Panc1 (cell line): ENCODE measurements at regions not wholly inside any gene's neighbourhood (a gene's known extent, or its start where the extent isn't known, plus 50 kb on each side); places are given as distances from the start of the nearest gene placed in this dataset.

ENCODE experiments used
- ATAC-seq: fragments of 200-7000 bp; cut with Tn5 transposase; 2 replicates; pipeline ENCODE4 v1.9.1; 2020; ENCODE audit warnings: mild to moderate bottlenecking, moderate library complexity
- BruUV-seq: library from RNA; stranded (reverse); fragments of 400-500 nt; replicated peaks from 2 replicates; lab custom pipeline; 2021; lab: Mats Ljungman, UMichigan
- CTCF ChIA-PET: fragments of 300-600 bp; sonication (Branson Sonifier 250); formaldehyde crosslinking; loops from one replicate; lab custom pipeline; 2022; ENCODE audit warnings: antibody characterized with exemption; lab: Charles Lee
- POLR2A ChIA-PET: fragments of 300-600 bp; sonication (Branson Sonifier 250); formaldehyde crosslinking; loops from one replicate; lab custom pipeline; 2022; ENCODE audit warnings: antibody characterized with exemption; lab: Charles Lee
- DNase-seq: peaks from one replicate; pipeline ENCODE4 v3.0.0-alpha.2; 2010; ENCODE audit warnings: low read depth, low spot score
- H3K27ac ChIP-seq: 2 replicates; pipeline ENCODE4 v1.5.1; 2011; ENCODE audit warnings: mild to moderate bottlenecking, low read length, inconsistent platforms
- H3K27me3 ChIP-seq: fragments of 200-500 bp; sonication (Bioruptor generic); 2 replicates; pipeline ENCODE4 v1.6.0; 2014; ENCODE audit warnings: low read length, inconsistent platforms; ENCODE audit not compliant: control insufficient read depth, insufficient read depth
- H3K36me3 ChIP-seq: fragments of 200-500 bp; sonication (Bioruptor generic); 2 replicates; pipeline ENCODE4 v1.5.1; 2014; ENCODE audit warnings: inconsistent platforms, mild to moderate bottlenecking, low read length, moderate library complexity; ENCODE audit not compliant: control insufficient read depth, insufficient read depth
- H3K4me1 ChIP-seq: 2 replicates; pipeline ENCODE4 v1.5.1; 2011; ENCODE audit warnings: inconsistent platforms, mild to moderate bottlenecking, low read length, moderate library complexity; ENCODE audit not compliant: control insufficient read depth, insufficient read depth
- H3K4me3 ChIP-seq, 2 experiments: 2 replicates each; pipeline ENCODE4 v1.5.1; 2011 to 2012; ENCODE audit warnings: low read depth in 2 of 2, low read length in 2 of 2, mild to moderate bottlenecking in 2 of 2, inconsistent platforms in 1 of 2, moderate library complexity in 1 of 2
- H3K9me3 ChIP-seq: fragments of 200-500 bp; sonication (Bioruptor generic); 2 replicates; pipeline ENCODE4 v1.5.1; 2014; ENCODE audit warnings: low read depth, mild to moderate bottlenecking, inconsistent platforms, low read length, moderate library complexity; ENCODE audit not compliant: control insufficient read depth, insufficient read depth
- POLR2AphosphoS5 ChIP-seq: IDR thresholded peaks from 2 replicates; pipeline ENCODE4 v1.6.1; 2012; ENCODE audit warnings: mild to moderate bottlenecking, low read depth, low read length, moderate library complexity
- SIN3A ChIP-seq: IDR thresholded peaks from 2 replicates; pipeline ENCODE4 v1.6.1; 2012; ENCODE audit warnings: low read depth, mild to moderate bottlenecking, low read length, moderate library complexity, borderline replicate concordance; ENCODE audit not compliant: insufficient read depth
- TCF7L2 ChIP-seq: IDR thresholded peaks from 2 replicates; pipeline ENCODE4 v1.6.1; 2011; ENCODE audit warnings: mild to moderate bottlenecking, low read depth, low read length, inconsistent platforms
- in situ Hi-C: cut with HindIII; loops from 2 replicates; pipeline ENCODE4 v1.10.0; 2016; ENCODE audit warnings: low sequenced_read_pairs, low pct_unique_long_range_greater_than_20kb
- intact Hi-C: fragments of 100-400 bp; cut with micrococcal nuclease; formaldehyde crosslinking; loops from one replicate; pipeline ENCODE4 v1.10.0; 2022; ENCODE audit not compliant: unreplicated experiment
- TF ChIP-seq, protein P1 (sequence below): fragments of 450-650 bp; IDR thresholded peaks from 2 replicates; pipeline ENCODE4 v1.5.1; 2017; ENCODE audit warnings: mild to moderate bottlenecking
- TF ChIP-seq, protein P2 (sequence below), 2 experiments: IDR thresholded peaks; 2 replicates each; pipeline ENCODE4 v1.6.1; 2011 to 2012; ENCODE audit warnings: low read depth in 2 of 2, control low read depth in 1 of 2, low read length in 1 of 2, mild to moderate bottlenecking in 1 of 2, moderate library complexity in 1 of 2; ENCODE audit not compliant: insufficient read depth in 1 of 2

GRCh38 chr10:129400426-129400825, 66.6 kb upstream of the MGMT start:
- H3K4me3 ChIP-seq, result no peak overlapping the region
- no TSS peak for BruUV-seq
- H3K9me3 ChIP-seq, result no peaks in the 10 kb centered on the region
- no peaks in the 10 kb centered on the region for H3K36me3 ChIP-seq
- peaks cover 7% of the 10 kb centered on the region for H3K27me3 ChIP-seq
- no peak for ATAC-seq
- no peak overlapping the region for H3K27ac ChIP-seq
- H3K4me1 ChIP-seq, result no peaks in the 10 kb centered on the region
- ChIA-PET POLR2A (no interaction called here), CTCF (no interaction called here)
- intact Hi-C loops (no loop called here), in situ Hi-C loops (no loop called here)
- no peak for DNase-seq
- no peak for TF ChIP-seq TCF7L2
- TF ChIP-seq, protein P1, sequence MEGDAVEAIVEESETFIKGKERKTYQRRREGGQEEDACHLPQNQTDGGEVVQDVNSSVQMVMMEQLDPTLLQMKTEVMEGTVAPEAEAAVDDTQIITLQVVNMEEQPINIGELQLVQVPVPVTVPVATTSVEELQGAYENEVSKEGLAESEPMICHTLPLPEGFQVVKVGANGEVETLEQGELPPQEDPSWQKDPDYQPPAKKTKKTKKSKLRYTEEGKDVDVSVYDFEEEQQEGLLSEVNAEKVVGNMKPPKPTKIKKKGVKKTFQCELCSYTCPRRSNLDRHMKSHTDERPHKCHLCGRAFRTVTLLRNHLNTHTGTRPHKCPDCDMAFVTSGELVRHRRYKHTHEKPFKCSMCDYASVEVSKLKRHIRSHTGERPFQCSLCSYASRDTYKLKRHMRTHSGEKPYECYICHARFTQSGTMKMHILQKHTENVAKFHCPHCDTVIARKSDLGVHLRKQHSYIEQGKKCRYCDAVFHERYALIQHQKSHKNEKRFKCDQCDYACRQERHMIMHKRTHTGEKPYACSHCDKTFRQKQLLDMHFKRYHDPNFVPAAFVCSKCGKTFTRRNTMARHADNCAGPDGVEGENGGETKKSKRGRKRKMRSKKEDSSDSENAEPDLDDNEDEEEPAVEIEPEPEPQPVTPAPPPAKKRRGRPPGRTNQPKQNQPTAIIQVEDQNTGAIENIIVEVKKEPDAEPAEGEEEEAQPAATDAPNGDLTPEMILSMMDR, result no peak
- TF ChIP-seq, protein P2, sequence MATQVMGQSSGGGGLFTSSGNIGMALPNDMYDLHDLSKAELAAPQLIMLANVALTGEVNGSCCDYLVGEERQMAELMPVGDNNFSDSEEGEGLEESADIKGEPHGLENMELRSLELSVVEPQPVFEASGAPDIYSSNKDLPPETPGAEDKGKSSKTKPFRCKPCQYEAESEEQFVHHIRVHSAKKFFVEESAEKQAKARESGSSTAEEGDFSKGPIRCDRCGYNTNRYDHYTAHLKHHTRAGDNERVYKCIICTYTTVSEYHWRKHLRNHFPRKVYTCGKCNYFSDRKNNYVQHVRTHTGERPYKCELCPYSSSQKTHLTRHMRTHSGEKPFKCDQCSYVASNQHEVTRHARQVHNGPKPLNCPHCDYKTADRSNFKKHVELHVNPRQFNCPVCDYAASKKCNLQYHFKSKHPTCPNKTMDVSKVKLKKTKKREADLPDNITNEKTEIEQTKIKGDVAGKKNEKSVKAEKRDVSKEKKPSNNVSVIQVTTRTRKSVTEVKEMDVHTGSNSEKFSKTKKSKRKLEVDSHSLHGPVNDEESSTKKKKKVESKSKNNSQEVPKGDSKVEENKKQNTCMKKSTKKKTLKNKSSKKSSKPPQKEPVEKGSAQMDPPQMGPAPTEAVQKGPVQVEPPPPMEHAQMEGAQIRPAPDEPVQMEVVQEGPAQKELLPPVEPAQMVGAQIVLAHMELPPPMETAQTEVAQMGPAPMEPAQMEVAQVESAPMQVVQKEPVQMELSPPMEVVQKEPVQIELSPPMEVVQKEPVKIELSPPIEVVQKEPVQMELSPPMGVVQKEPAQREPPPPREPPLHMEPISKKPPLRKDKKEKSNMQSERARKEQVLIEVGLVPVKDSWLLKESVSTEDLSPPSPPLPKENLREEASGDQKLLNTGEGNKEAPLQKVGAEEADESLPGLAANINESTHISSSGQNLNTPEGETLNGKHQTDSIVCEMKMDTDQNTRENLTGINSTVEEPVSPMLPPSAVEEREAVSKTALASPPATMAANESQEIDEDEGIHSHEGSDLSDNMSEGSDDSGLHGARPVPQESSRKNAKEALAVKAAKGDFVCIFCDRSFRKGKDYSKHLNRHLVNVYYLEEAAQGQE (IDR thresholded peaks at IDR 0.05; ENCODE audit: insufficient read depth in 1 of 2, low read depth in 2 of 2, low read length in 1 of 2), result no peak
- TF ChIP-seq POLR2AphosphoS5, result no peak
- no peak for TF ChIP-seq SIN3A

DNA sequence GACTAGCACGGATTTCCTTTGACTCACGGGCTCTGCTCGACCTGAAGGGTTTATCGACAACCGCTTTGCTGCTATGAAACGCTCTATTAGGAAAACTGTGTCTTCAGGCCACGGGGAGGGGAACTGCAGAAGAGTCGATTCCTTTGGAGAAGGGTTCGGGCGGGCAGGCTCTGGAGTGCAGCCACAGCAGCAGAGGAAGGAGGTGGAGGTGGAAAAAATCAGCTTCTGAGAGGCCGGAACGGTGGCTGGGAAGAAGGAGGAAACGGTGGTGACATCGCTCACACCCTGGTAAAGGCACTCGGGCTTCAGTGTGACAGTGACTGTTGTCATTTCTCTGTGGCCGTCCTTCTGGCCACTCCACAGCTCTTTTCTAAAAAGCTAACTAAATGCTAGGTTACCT, 64.6 kb upstream of the MGMT start:
- H3K27me3 ChIP-seq, result peaks cover 1% of the 10 kb centered on the region; the same call in 1 of the 2 replicates
- CTCF ChIA-PET, result no interaction called here
- POLR2A ChIA-PET, result no interaction called here
- H3K4me3 ChIP-seq, result no peak overlapping the region
- no peak overlapping the region for H3K27ac ChIP-seq
- H3K9me3 ChIP-seq, result no peaks in the 10 kb centered on the region
- H3K36me3 ChIP-seq, result no peaks in the 10 kb centered on the region
- no peak for ATAC-seq
- no TSS peak for BruUV-seq
- no peak for TF ChIP-seq TCF7L2
- no peak for TF ChIP-seq SIN3A
- TF ChIP-seq, protein P1, result no peak
- TF ChIP-seq POLR2AphosphoS5, result no peak
- TF ChIP-seq, protein P2 (IDR thresholded peaks at IDR 0.05; ENCODE audit: insufficient read depth in 1 of 2, low read depth in 2 of 2, low read length in 1 of 2), result no peak
- H3K4me1 ChIP-seq, result no peaks in the 10 kb centered on the region
- no peak for DNase-seq
- in situ Hi-C loops, result no loop called here
- intact Hi-C loops, result no loop called here
